ENCODE measurements at regions not wholly inside any gene's neighbourhood (a gene's known extent, or its start where the extent isn't known, plus 50 kb on each side); places are given as distances from the start of the nearest gene placed in this dataset.

GRCh38 chr4:123827511-123827910, 430.9 kb downstream of the SPRY1 start:
- Histone ChIP-seq H3K27me3 (ENCODE audit: insufficient read depth, low read length, poor library complexity, severe bottlenecking) (no peaks in the 10 kb centered on the region), H3K4me3 (ENCODE audit: low read length) (no peak overlapping the region), H3K4me1 (ENCODE audit: insufficient read depth, low read length) (no peaks in the 10 kb centered on the region), H3K27ac (ENCODE audit: low read depth, low read length) (no peak overlapping the region), H3K36me3 (ENCODE audit: insufficient read depth, low read length) (no peaks in the 10 kb centered on the region), H3K9me3 (ENCODE audit: low read length) (no peaks in the 10 kb centered on the region)
- POLR2A ChIA-PET: no interaction called here
- no peak overlapping the region for H3K27ac Mint-ChIP-seq
- CTCF ChIA-PET: no interaction called here
- H3K27me3 Mint-ChIP-seq: peaks cover 2 to 8% of the 10 kb centered on the region in 2 donors
- no peak overlapping the region for H3K4me3 Mint-ChIP-seq
- H3K9me3 Mint-ChIP-seq: peaks cover 0 to 4% (median 0%) of the 10 kb centered on the region in 5 donors
- no peaks in the 10 kb centered on the region for H3K36me3 Mint-ChIP-seq
- no peak for DNase-seq
- H3K4me1 Mint-ChIP-seq: no peaks in the 10 kb centered on the region

DNA sequence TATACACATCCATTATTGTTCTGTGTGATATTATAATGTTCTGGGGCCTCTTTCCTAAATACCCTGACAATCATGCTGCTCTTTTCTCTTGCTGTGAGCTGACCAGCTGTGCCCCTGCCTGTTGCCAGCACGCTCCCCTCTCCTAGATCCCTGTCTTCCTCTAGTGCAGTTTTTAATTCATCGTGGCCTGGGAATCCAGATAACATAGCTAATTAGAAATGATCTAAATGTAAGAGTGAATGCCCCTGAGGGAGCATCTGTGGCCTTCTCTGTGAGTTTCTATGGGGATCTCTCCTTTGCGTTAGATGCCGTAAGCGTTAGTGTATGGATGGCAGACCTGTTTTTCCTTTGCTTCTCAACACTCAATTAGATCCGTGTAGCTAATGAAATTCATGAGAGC, 434.3 kb downstream of the SPRY1 start:
- no peak overlapping the region for H3K4me3 Mint-ChIP-seq
- peaks cover 0 to 3% of the 10 kb centered on the region in 2 donors for H3K27me3 Mint-ChIP-seq
- ChIA-PET CTCF (no interaction called here), POLR2A (no interaction called here)
- no peak overlapping the region for H3K27ac ChIP-seq (ENCODE audit: low read depth, low read length)
- H3K36me3 ChIP-seq (ENCODE audit: insufficient read depth, low read length): no peaks in the 10 kb centered on the region
- no peak overlapping the region for H3K27ac Mint-ChIP-seq
- no peak overlapping the region for H3K4me3 ChIP-seq (ENCODE audit: low read length)
- H3K4me1 Mint-ChIP-seq: no peaks in the 10 kb centered on the region
- H3K27me3 ChIP-seq (ENCODE audit: insufficient read depth, low read length, poor library complexity, severe bottlenecking): no peaks in the 10 kb centered on the region
- H3K36me3 Mint-ChIP-seq: no peaks in the 10 kb centered on the region
- H3K4me1 ChIP-seq (ENCODE audit: insufficient read depth, low read length): no peaks in the 10 kb centered on the region
- no peaks in the 10 kb centered on the region for H3K9me3 ChIP-seq (ENCODE audit: low read length)
- H3K9me3 Mint-ChIP-seq: peaks cover 0 to 7% (median 0%) of the 10 kb centered on the region in 5 donors
- no peak for DNase-seq

- Mint-ChIP-seq H3K27me3 (peaks cover 0 to 3% of the 10 kb centered on the region in 2 donors), H3K36me3 (no peaks in the 10 kb centered on the region), H3K9me3 (peaks cover 0 to 7% (median 0%) of the 10 kb centered on the region in 5 donors), H3K27ac (no peak overlapping the region), H3K4me3 (no peak overlapping the region), H3K4me1 (no peaks in the 10 kb centered on the region)
- ChIA-PET CTCF (no interaction called here), POLR2A (no interaction called here)
- Histone ChIP-seq H3K9me3 (ENCODE audit: low read length) (no peaks in the 10 kb centered on the region), H3K27ac (ENCODE audit: low read depth, low read length) (no peak overlapping the region), H3K36me3 (ENCODE audit: insufficient read depth, low read length) (no peaks in the 10 kb centered on the region), H3K27me3 (ENCODE audit: insufficient read depth, low read length, poor library complexity, severe bottlenecking) (no peaks in the 10 kb centered on the region), H3K4me3 (ENCODE audit: low read length) (no peak overlapping the region), H3K4me1 (ENCODE audit: insufficient read depth, low read length) (no peaks in the 10 kb centered on the region)
- no peak for DNase-seq
These were observed 435.8 kb downstream of the SPRY1 start for GRCh38 chr4:123832173-123833026.

GRCh38 chr4:123833171-123833643, 436.6 kb downstream of the SPRY1 start:
- no peak for DNase-seq
- Histone ChIP-seq H3K27ac (ENCODE audit: low read depth, low read length) (no peak overlapping the region), H3K9me3 (ENCODE audit: low read length) (no peaks in the 10 kb centered on the region), H3K36me3 (ENCODE audit: insufficient read depth, low read length) (no peaks in the 10 kb centered on the region), H3K27me3 (ENCODE audit: insufficient read depth, low read length, poor library complexity, severe bottlenecking) (no peaks in the 10 kb centered on the region), H3K4me1 (ENCODE audit: insufficient read depth, low read length) (no peaks in the 10 kb centered on the region), H3K4me3 (ENCODE audit: low read length) (no peak overlapping the region)
- peaks cover 0 to 6% (median 0%) of the 10 kb centered on the region in 5 donors for H3K9me3 Mint-ChIP-seq
- H3K36me3 Mint-ChIP-seq: no peaks in the 10 kb centered on the region
- H3K4me3 Mint-ChIP-seq: no peak overlapping the region
- H3K4me1 Mint-ChIP-seq: no peaks in the 10 kb centered on the region
- H3K27ac Mint-ChIP-seq: no peak overlapping the region
- ChIA-PET POLR2A (no interaction called here), CTCF (no interaction called here)
- peaks cover 0 to 3% of the 10 kb centered on the region in 2 donors for H3K27me3 Mint-ChIP-seq

DNA sequence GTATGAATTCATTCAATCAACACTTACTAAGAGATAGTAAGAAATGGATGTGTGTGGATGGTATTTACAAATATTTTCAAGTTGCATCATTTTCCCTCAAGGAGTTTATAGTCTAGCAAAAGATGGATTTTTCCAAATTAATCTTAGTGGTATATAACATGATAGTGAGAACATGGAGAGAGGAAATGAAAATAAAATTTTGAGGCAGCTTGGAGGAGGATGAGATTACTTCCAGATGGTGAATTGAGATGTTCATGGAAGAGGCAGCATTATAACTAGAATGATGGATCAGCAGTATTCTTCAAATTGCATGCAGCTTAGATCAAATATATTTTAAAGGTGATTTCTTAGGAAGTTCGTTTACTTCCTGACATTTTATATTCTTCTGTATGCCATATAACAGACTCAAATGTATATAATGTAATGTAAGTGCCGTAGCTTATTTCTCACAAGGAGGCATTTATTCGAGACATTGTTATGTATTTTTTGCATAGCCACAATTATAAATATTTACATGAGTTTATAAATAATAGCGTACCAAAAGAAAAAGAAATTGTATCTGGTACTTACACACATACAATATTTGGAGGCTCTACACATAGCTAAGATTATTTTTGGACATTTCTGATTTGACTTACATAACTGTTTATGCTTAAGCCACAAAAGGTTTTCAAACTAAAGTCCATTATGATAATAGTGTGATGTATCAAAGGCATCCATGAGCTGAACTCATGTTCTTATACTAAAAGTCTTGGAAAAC, 439.4 kb downstream of the SPRY1 start:
- DNase-seq: no peak
- Mint-ChIP-seq H3K27ac (no peak overlapping the region), H3K36me3 (no peaks in the 10 kb centered on the region), H3K4me1 (no peaks in the 10 kb centered on the region), H3K4me3 (peak overlapping the region in 1 of 7 donors; percentile 20), H3K27me3 (peaks cover 0 to 9% of the 10 kb centered on the region in 2 donors), H3K9me3 (peaks cover 0 to 6% (median 0%) of the 10 kb centered on the region in 5 donors)
- ChIA-PET CTCF (no interaction called here), POLR2A (no interaction called here)
- H3K27ac ChIP-seq (ENCODE audit: low read depth, low read length): no peak overlapping the region
- no peaks in the 10 kb centered on the region for H3K9me3 ChIP-seq (ENCODE audit: low read length)
- no peaks in the 10 kb centered on the region for H3K36me3 ChIP-seq (ENCODE audit: insufficient read depth, low read length)
- H3K27me3 ChIP-seq (ENCODE audit: insufficient read depth, low read length, poor library complexity, severe bottlenecking): no peaks in the 10 kb centered on the region
- H3K4me1 ChIP-seq (ENCODE audit: insufficient read depth, low read length): no peaks in the 10 kb centered on the region
- H3K4me3 ChIP-seq (ENCODE audit: low read length): no peak overlapping the region

DNA sequence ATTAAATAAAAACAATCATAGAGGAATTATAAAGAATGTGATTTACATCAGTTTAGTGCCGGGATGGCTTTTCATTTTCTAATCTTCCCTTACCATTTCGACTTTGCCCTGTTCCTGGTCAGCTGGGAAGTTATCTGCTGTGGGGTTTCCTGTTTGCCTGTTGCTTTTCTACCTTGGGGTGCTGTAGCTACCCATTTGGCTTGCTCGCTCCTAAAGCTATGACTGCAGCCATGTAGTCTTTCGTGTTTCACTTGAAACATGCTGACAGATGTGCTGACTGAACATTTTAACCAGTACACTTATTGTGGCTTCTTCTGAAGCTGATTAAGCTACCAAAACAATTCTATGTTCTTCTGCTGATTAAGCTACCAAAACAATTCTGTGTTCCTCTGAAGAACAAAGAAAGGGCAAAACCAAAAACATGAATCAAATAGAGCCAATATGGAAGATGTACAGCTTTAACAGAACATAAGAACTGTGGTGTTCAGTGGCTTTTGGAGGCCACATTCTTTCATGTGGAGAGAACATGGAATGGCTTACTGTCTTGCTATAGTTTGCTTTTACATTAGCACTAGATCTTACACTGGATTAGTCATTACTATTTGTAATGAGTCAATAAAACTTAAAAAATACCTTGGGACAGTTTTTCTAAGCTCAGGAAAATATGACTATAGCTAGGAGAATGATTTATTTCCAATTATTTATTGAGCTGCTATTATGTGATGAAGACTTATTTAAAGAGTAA, 440.4 kb downstream of the SPRY1 start:
- Mint-ChIP-seq H3K27ac (no peak overlapping the region), H3K4me3 (no peak overlapping the region), H3K27me3 (peaks cover 0 to 7% of the 10 kb centered on the region in 2 donors), H3K9me3 (peaks cover 0 to 5% (median 0%) of the 10 kb centered on the region in 5 donors), H3K4me1 (no peaks in the 10 kb centered on the region), H3K36me3 (no peaks in the 10 kb centered on the region)
- Histone ChIP-seq H3K27ac (ENCODE audit: low read depth, low read length) (no peak overlapping the region), H3K4me3 (ENCODE audit: low read length) (no peak overlapping the region), H3K4me1 (ENCODE audit: insufficient read depth, low read length) (no peaks in the 10 kb centered on the region), H3K36me3 (ENCODE audit: insufficient read depth, low read length) (no peaks in the 10 kb centered on the region), H3K27me3 (ENCODE audit: insufficient read depth, low read length, poor library complexity, severe bottlenecking) (no peaks in the 10 kb centered on the region), H3K9me3 (ENCODE audit: low read length) (no peaks in the 10 kb centered on the region)
- POLR2A ChIA-PET: no interaction called here
- CTCF ChIA-PET: no interaction called here
- DNase-seq: no peak

DNA sequence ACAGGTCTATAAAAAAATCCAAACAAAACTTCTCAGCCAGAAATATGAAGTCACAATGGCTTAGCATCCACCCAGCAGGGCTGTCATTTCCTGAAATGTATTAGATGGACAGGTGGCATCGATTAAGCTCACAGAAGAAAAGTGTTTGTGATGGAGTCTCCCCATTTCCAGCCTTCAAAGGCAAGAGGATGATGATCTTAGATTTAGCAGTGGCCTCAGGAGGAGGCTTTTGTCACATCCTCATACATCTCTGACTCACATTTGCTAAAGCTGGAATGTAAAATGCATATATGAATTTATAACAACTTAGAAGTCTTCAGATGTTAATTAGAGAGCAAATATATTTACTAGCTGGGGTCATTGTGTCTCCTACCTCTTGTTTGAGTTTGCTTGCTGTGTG, 441.9 kb downstream of the SPRY1 start:
- no peaks in the 10 kb centered on the region for H3K9me3 Mint-ChIP-seq
- POLR2A ChIA-PET: no interaction called here
- CTCF ChIA-PET: no interaction called here

DNA sequence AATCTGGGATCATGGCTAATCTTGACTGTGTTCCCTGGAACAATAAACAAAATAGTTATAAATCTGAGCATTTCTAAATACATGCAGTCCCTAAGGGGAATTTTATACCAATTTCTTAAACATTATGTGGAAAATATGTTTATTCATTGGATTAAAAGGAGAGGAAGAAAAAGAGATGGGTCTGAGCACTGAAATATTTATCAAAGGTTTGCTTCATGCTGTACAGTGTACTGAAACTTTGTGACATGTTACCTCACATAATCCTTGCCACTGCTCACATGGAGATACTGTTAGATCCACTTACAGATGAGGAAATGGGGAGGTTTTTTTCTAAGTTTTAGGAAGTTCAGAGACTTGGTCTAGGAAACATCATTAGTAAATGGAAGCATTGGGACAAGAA, 443.6 kb downstream of the SPRY1 start:
- Histone ChIP-seq H3K9me3 (ENCODE audit: low read length) (no peaks in the 10 kb centered on the region), H3K4me1 (ENCODE audit: insufficient read depth, low read length) (no peaks in the 10 kb centered on the region), H3K36me3 (ENCODE audit: insufficient read depth, low read length) (no peaks in the 10 kb centered on the region), H3K4me3 (ENCODE audit: low read length) (no peak overlapping the region), H3K27ac (ENCODE audit: low read depth, low read length) (no peak overlapping the region), H3K27me3 (ENCODE audit: insufficient read depth, low read length, poor library complexity, severe bottlenecking) (no peaks in the 10 kb centered on the region)
- ChIA-PET CTCF (no interaction called here), POLR2A (no interaction called here)
- Mint-ChIP-seq H3K36me3 (no peaks in the 10 kb centered on the region), H3K27me3 (peaks cover 3 to 7% of the 10 kb centered on the region in 2 donors), H3K27ac (no peak overlapping the region), H3K9me3 (peaks cover 0 to 2% (median 0%) of the 10 kb centered on the region in 5 donors), H3K4me1 (no peaks in the 10 kb centered on the region), H3K4me3 (no peak overlapping the region)
- no peak for DNase-seq

More for the DNA sequence above, 441.9 kb downstream of the SPRY1 start:
- Mint-ChIP-seq H3K27me3 (peaks cover 0 to 7% of the 10 kb centered on the region in 2 donors), H3K4me1 (no peaks in the 10 kb centered on the region), H3K27ac (no peak overlapping the region), H3K36me3 (no peaks in the 10 kb centered on the region), H3K4me3 (no peak overlapping the region)
- Histone ChIP-seq H3K4me1 (ENCODE audit: insufficient read depth, low read length) (no peaks in the 10 kb centered on the region), H3K4me3 (ENCODE audit: low read length) (no peak overlapping the region), H3K36me3 (ENCODE audit: insufficient read depth, low read length) (no peaks in the 10 kb centered on the region), H3K27ac (ENCODE audit: low read depth, low read length) (no peak overlapping the region), H3K9me3 (ENCODE audit: low read length) (no peaks in the 10 kb centered on the region), H3K27me3 (ENCODE audit: insufficient read depth, low read length, poor library complexity, severe bottlenecking) (no peaks in the 10 kb centered on the region)
- no peak for DNase-seq
